HepG2 (cell line): ENCODE measurements at regions not wholly inside any gene's neighbourhood (a gene's known extent, or its start where the extent isn't known, plus 50 kb on each side); places are given as distances from the start of the nearest gene placed in this dataset.

Experiments
- HCFC1 ChIP-seq: fragments of 150-350 bp; IDR thresholded peaks from 2 replicates; pipeline ENCODE4 v1.6.1; 2014; ENCODE audit warnings: low read depth, low read length
- HMG20A ChIP-seq: IDR thresholded peaks from 2 replicates; pipeline ENCODE4 v1.6.1; 2016; ENCODE audit warnings: borderline replicate concordance
- MED1 ChIP-seq: sonication (generic); formaldehyde crosslinking; IDR thresholded peaks from 2 replicates; pipeline ENCODE4 v1.4.0; 2020; ENCODE audit warnings: missing genetic modification reagents
- MTF1 ChIP-seq: sonication (generic); formaldehyde crosslinking; IDR thresholded peaks from 2 replicates; pipeline ENCODE4 v1.5.0; 2020; ENCODE audit warnings: missing genetic modification reagents
- REL ChIP-seq: sonication (generic); formaldehyde crosslinking; conservative IDR thresholded peaks from 2 replicates; pipeline ENCODE4 v1.8.0; 2022; ENCODE audit warnings: mild to moderate bottlenecking, missing genetic modification reagents, moderate library complexity
- REPIN1 ChIP-seq: sonication (generic); formaldehyde crosslinking; IDR thresholded peaks from 2 replicates; pipeline ENCODE4 v1.8.0; 2022; ENCODE audit warnings: missing genetic modification reagents, low read depth, mild to moderate bottlenecking, borderline replicate concordance
- SMARCC2 ChIP-seq: fragments of 450-650 bp; IDR thresholded peaks from 2 replicates; pipeline ENCODE4 v1.6.1; 2017; ENCODE audit warnings: antibody characterized with exemption, mild to moderate bottlenecking
- TAF1 ChIP-seq: sonication (generic); formaldehyde crosslinking; IDR thresholded peaks from 2 replicates; pipeline ENCODE4 v1.4.0; 2020; ENCODE audit warnings: missing genetic modification reagents
- TEAD2 ChIP-seq: sonication (generic); formaldehyde crosslinking; IDR thresholded peaks from 2 replicates; pipeline ENCODE4 v1.9.0; 2021; ENCODE audit warnings: missing genetic modification reagents
- ZNF142 ChIP-seq: sonication (generic); formaldehyde crosslinking; IDR thresholded peaks from 2 replicates; pipeline ENCODE4 v1.4.0; 2020; ENCODE audit warnings: missing genetic modification reagents
- ZNF432 ChIP-seq: sonication (generic); formaldehyde crosslinking; IDR thresholded peaks from 2 replicates; pipeline ENCODE4 v1.5.0; 2020; ENCODE audit warnings: missing genetic modification reagents, mild to moderate bottlenecking, borderline replicate concordance
- ZNF484 ChIP-seq: sonication (generic); formaldehyde crosslinking; IDR thresholded peaks from 2 replicates; pipeline ENCODE4 v1.5.1; 2020; ENCODE audit warnings: mild to moderate bottlenecking, low read depth, missing genetic modification reagents, borderline replicate concordance
- ZNF501 ChIP-seq: sonication (generic); formaldehyde crosslinking; IDR thresholded peaks from 2 replicates; pipeline ENCODE4 v1.5.1; 2020; ENCODE audit warnings: mild to moderate bottlenecking, moderate library complexity, missing genetic modification reagents
- ZNF674 ChIP-seq: sonication (generic); formaldehyde crosslinking; IDR thresholded peaks from 2 replicates; pipeline ENCODE4 v1.5.0; 2020; ENCODE audit warnings: low read depth, mild to moderate bottlenecking, missing genetic modification reagents
- ZSCAN25 ChIP-seq: sonication (generic); formaldehyde crosslinking; IDR thresholded peaks from 2 replicates; pipeline ENCODE4 v1.8.0; 2022; ENCODE audit warnings: mild to moderate bottlenecking, missing genetic modification reagents
- TF ChIP-seq, protein P1 (sequence below): sonication (generic); formaldehyde crosslinking; IDR thresholded peaks from 2 replicates; pipeline ENCODE4 v1.4.0; 2020; ENCODE audit warnings: mild to moderate bottlenecking, missing genetic modification reagents, borderline replicate concordance
- TF ChIP-seq, protein P2 (sequence below): IDR thresholded peaks from 2 replicates; pipeline ENCODE4 v1.6.1; 2012; ENCODE audit warnings: low read depth, low read length, improper control_type of control experiment

- TF ChIP-seq, protein P1, sequence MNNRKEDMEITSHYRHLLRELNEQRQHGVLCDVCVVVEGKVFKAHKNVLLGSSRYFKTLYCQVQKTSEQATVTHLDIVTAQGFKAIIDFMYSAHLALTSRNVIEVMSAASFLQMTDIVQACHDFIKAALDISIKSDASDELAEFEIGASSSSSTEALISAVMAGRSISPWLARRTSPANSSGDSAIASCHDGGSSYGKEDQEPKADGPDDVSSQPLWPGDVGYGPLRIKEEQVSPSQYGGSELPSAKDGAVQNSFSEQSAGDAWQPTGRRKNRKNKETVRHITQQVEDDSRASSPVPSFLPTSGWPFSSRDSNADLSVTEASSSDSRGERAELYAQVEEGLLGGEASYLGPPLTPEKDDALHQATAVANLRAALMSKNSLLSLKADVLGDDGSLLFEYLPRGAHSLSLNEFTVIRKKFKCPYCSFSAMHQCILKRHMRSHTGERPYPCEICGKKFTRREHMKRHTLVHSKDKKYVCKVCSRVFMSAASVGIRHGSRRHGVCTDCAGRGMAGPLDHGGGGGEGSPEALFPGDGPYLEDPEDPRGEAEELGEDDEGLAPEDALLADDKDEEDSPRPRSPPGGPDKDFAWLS (CRISPR knock-in tag): no peak
- TF ChIP-seq MTF1 (CRISPR knock-in tag) (no peak), ZNF484 (CRISPR knock-in tag) (no peak), TEAD2 (no peak), REL (CRISPR knock-in tag) (no peak), HCFC1 (no peak), ZNF432 (CRISPR knock-in tag) (no peak), ZSCAN25 (CRISPR knock-in tag) (no peak), SMARCC2 (no peak), ZNF501 (peak; percentile 50; the same call in 1 of the 2 replicates), HMG20A (CRISPR knock-in tag) (peak; percentile 62; the same call in 1 of the 2 replicates), TAF1 (CRISPR knock-in tag) (no peak), MED1 (peak; percentile 51), ZNF142 (CRISPR knock-in tag) (no peak), REPIN1 (CRISPR knock-in tag) (no peak), ZNF674 (CRISPR knock-in tag) (no peak)
- TF ChIP-seq, protein P2, sequence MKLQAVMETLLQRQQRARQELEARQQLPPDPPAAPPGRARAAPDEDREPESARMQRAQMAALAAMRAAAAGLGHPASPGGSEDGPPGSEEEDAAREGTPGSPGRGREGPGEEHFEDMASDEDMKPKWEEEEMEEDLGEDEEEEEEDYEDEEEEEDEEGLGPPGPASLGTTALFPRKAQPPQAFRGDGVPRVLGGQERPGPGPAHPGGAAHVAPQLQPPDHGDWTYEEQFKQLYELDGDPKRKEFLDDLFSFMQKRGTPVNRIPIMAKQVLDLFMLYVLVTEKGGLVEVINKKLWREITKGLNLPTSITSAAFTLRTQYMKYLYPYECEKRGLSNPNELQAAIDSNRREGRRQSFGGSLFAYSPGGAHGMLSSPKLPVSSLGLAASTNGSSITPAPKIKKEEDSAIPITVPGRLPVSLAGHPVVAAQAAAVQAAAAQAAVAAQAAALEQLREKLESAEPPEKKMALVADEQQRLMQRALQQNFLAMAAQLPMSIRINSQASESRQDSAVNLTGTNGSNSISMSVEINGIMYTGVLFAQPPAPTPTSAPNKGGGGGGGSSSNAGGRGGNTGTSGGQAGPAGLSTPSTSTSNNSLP: no peak
Observed at GRCh38 chr9:82600536-82601292, 462.2 kb downstream of the RASEF start (continued).
